SK-N-SH (cell line): ENCODE measurements at regions not wholly inside any gene's neighbourhood (a gene's known extent, or its start where the extent isn't known, plus 50 kb on each side); places are given as distances from the start of the nearest gene placed in this dataset.

Experiments used
- CTCF ChIA-PET: fragments of 300-600, 350-600 bp; formaldehyde crosslinking; extraction: SDS; loops from one replicate; lab custom pipeline; 2021; lab: Yijun Ruan, JAX
- POLR2A ChIA-PET: fragments of 350-600 bp; sonication (Branson Sonifier 250); formaldehyde crosslinking; extraction: SDS; loops from one replicate; lab custom pipeline; 2020; ENCODE audit warnings: antibody characterized with exemption, inconsistent platforms; lab: Yijun Ruan, JAX
- DNase-seq: peaks from one replicate; pipeline ENCODE4 v3.0.0; 2012
- H2AFZ ChIP-seq: fragments of 200-600 bp; sonication (generic); 2 replicates; pipeline ENCODE4 v1.8.1; 2016; ENCODE audit warnings: antibody characterized with exemption, mild to moderate bottlenecking, low read depth
- H3F3A ChIP-seq: fragments of 200-600 bp; sonication (generic); replicated peaks from 2 replicates; pipeline ENCODE3; 2016; ENCODE audit warnings: antibody characterized with exemption, mild to moderate bottlenecking; ENCODE audit not compliant: insufficient read depth
- H3K27ac ChIP-seq, 2 experiments: fragments of 200-500 bp in 1 of 2; fragments of 200-600 bp in 1 of 2; sonication (Bioruptor generic) in 1 of 2; sonication (generic), shearing (Covaris generic) in 1 of 2; 2 replicates each; pipeline versions ENCODE4 v1.5.1 to v1.6.1; 2014 to 2016; ENCODE audit warnings: low read depth in 2 of 2, inconsistent platforms in 1 of 2, low read length in 1 of 2, mild to moderate bottlenecking in 1 of 2, mixed read lengths in 1 of 2
- H3K27me3 ChIP-seq: fragments of 200-600 bp; sonication (generic), shearing (Covaris generic); 2 replicates; pipeline ENCODE4 v1.6.1; 2016; ENCODE audit warnings: mixed run types; ENCODE audit not compliant: insufficient read depth
- H3K36me3 ChIP-seq, 2 experiments: fragments of 200-500 bp in 1 of 2; fragments of 200-600 bp in 1 of 2; sonication (Bioruptor generic) in 1 of 2; sonication (generic) in 1 of 2; replicated peaks in 1 of 2; 2 replicates each; pipeline versions ENCODE3 to v1.5.1; 2014 to 2016; ENCODE audit warnings: low read length in 1 of 2, mild to moderate bottlenecking in 1 of 2; ENCODE audit not compliant: insufficient read depth in 2 of 2, control insufficient read depth in 1 of 2
- H3K4me1 ChIP-seq, 2 experiments: fragments of 200-500 bp in 1 of 2; fragments of 200-600 bp in 1 of 2; sonication (Bioruptor generic) in 1 of 2; sonication (generic), shearing (Covaris generic) in 1 of 2; 2 replicates each; pipeline versions ENCODE4 v1.5.1 to v1.6.1; 2014 to 2016; ENCODE audit warnings: low read depth in 1 of 2, low read length in 1 of 2, mixed run types in 1 of 2; ENCODE audit not compliant: insufficient read depth in 2 of 2, control insufficient read depth in 1 of 2
- H3K4me2 ChIP-seq: fragments of 200-600 bp; sonication (generic), shearing (Covaris generic); 2 replicates; pipeline ENCODE4 v1.6.1; 2017; ENCODE audit warnings: mixed run types
- H3K4me3 ChIP-seq, 2 experiments: fragments of 200-500 bp in 1 of 2; fragments of 200-600 bp in 1 of 2; sonication (Bioruptor generic) in 1 of 2; sonication (generic), shearing (Covaris generic) in 1 of 2; 2 replicates each; pipeline versions ENCODE4 v1.5.1 to v1.8.1; 2014 to 2016; ENCODE audit warnings: low read depth in 2 of 2, inconsistent platforms in 1 of 2, low read length in 1 of 2, mild to moderate bottlenecking in 1 of 2, mixed read lengths in 1 of 2, moderate library complexity in 1 of 2
- H3K79me2 ChIP-seq: fragments of 200-600 bp; sonication (generic); 2 replicates; pipeline ENCODE4 v1.8.1; 2017; ENCODE audit warnings: mild to moderate bottlenecking; ENCODE audit not compliant: insufficient read depth
- H3K9ac ChIP-seq: fragments of 200-600 bp; sonication (generic); 2 replicates; pipeline ENCODE4 v1.6.1; 2017; ENCODE audit warnings: mixed run types
- H3K9me2 ChIP-seq: fragments of 200-600 bp; sonication (generic); 2 replicates; pipeline ENCODE4 v1.6.1; 2017; ENCODE audit warnings: mixed run types
- H3K9me3 ChIP-seq: fragments of 200-600 bp; sonication (generic); 2 replicates; pipeline ENCODE4 v1.6.1; 2017; ENCODE audit warnings: mixed run types, mild to moderate bottlenecking, moderate library complexity
- H4K20me1 ChIP-seq: fragments of 200-600 bp; sonication (generic); 2 replicates; pipeline ENCODE4 v1.6.1; 2017; ENCODE audit warnings: mild to moderate bottlenecking, mixed run types; ENCODE audit not compliant: insufficient read depth
- CHD2 ChIP-seq: fragments of 150-350 bp; IDR thresholded peaks from 2 replicates; pipeline ENCODE4 v1.6.1; 2018; ENCODE audit warnings: low read length; ENCODE audit not compliant: partially characterized antibody
- ELF1 ChIP-seq: IDR thresholded peaks from 2 replicates; pipeline ENCODE4 v1.4.0; 2012
- EP300 ChIP-seq, 2 experiments: IDR thresholded peaks; 2 replicates each; pipeline versions ENCODE4 v1.4.0 to v1.6.1; 2012; ENCODE audit warnings: borderline replicate concordance in 1 of 2, low read depth in 1 of 2, low read length in 1 of 2
- EZH2phosphoT487 ChIP-seq: fragments of 200-600 bp; sonication (generic); IDR thresholded peaks from 2 replicates; pipeline ENCODE4 v1.6.1; 2017; ENCODE audit warnings: low read depth, mixed run types, mild to moderate bottlenecking, antibody characterized with exemption, moderate library complexity, borderline replicate concordance
- FOSL2 ChIP-seq: IDR thresholded peaks from 2 replicates; pipeline ENCODE4 v1.4.0; 2012; ENCODE audit warnings: low read depth, mild to moderate bottlenecking, moderate library complexity, borderline replicate concordance
- FOXM1 ChIP-seq: IDR thresholded peaks from 2 replicates; pipeline ENCODE4 v1.4.0; 2012; ENCODE audit warnings: low read depth, mild to moderate bottlenecking
- GABPA ChIP-seq: IDR thresholded peaks from 2 replicates; pipeline ENCODE4 v1.4.0; 2012; ENCODE audit warnings: low read depth, mild to moderate bottlenecking
- GATA2 ChIP-seq: sonication (generic); formaldehyde crosslinking; IDR thresholded peaks from 2 replicates; pipeline ENCODE4 v1.5.0; 2020; ENCODE audit warnings: mild to moderate bottlenecking, missing genetic modification reagents
- JUND ChIP-seq: IDR thresholded peaks from 2 replicates; pipeline ENCODE4 v1.4.0; 2012
- MEF2A ChIP-seq: IDR thresholded peaks from 2 replicates; pipeline ENCODE4 v1.4.0; 2012; ENCODE audit warnings: low read depth, borderline replicate concordance
- MXI1 ChIP-seq: IDR thresholded peaks from 2 replicates; pipeline ENCODE4 v1.6.1; 2012; ENCODE audit warnings: mild to moderate bottlenecking, low read depth, low read length, improper control_type of control experiment
- NFIC ChIP-seq: IDR thresholded peaks from 2 replicates; pipeline ENCODE4 v1.4.0; 2012; ENCODE audit warnings: borderline replicate concordance
- NRF1 ChIP-seq: IDR thresholded peaks from 2 replicates; pipeline ENCODE4 v1.6.1; 2012; ENCODE audit warnings: low read depth, mild to moderate bottlenecking, low read length
- PBX3 ChIP-seq: IDR thresholded peaks from 2 replicates; pipeline ENCODE4; 2012
- POLR2AphosphoS5 ChIP-seq: IDR thresholded peaks from 2 replicates; pipeline ENCODE4 v1.6.1; 2012; ENCODE audit warnings: low read depth, low read length
- RAD21 ChIP-seq: IDR thresholded peaks from 2 replicates; pipeline ENCODE4 v1.6.1; 2012; ENCODE audit warnings: mild to moderate bottlenecking, low read length
- RFX5 ChIP-seq: IDR thresholded peaks from 2 replicates; pipeline ENCODE4 v1.6.1; 2012; ENCODE audit warnings: mild to moderate bottlenecking, improper control_type of control experiment, low read length
- SIN3A ChIP-seq: IDR thresholded peaks from 2 replicates; pipeline ENCODE4 v1.6.1; 2012; ENCODE audit warnings: low read depth, mild to moderate bottlenecking, low read length, moderate library complexity, borderline replicate concordance
- SMC3 ChIP-seq: IDR thresholded peaks from 2 replicates; pipeline ENCODE4 v1.6.1; 2012; ENCODE audit warnings: low read depth, low read length, improper control_type of control experiment
- YY1 ChIP-seq: IDR thresholded peaks from 2 replicates; pipeline ENCODE4 v1.4.0; 2012; ENCODE audit warnings: low read depth, mild to moderate bottlenecking
- WGBS: methylation state at CpG from one replicate; pipeline ENCODE4 v1.1.6; 2017; ENCODE audit warnings: low lambda C conversion rate; 5-methylcytosine and 5-hydroxymethylcytosine counted together
- TF ChIP-seq, protein P1 (sequence below): IDR thresholded peaks from 2 replicates; pipeline ENCODE4 v1.4.0; 2012; ENCODE audit warnings: low read depth

DNA sequence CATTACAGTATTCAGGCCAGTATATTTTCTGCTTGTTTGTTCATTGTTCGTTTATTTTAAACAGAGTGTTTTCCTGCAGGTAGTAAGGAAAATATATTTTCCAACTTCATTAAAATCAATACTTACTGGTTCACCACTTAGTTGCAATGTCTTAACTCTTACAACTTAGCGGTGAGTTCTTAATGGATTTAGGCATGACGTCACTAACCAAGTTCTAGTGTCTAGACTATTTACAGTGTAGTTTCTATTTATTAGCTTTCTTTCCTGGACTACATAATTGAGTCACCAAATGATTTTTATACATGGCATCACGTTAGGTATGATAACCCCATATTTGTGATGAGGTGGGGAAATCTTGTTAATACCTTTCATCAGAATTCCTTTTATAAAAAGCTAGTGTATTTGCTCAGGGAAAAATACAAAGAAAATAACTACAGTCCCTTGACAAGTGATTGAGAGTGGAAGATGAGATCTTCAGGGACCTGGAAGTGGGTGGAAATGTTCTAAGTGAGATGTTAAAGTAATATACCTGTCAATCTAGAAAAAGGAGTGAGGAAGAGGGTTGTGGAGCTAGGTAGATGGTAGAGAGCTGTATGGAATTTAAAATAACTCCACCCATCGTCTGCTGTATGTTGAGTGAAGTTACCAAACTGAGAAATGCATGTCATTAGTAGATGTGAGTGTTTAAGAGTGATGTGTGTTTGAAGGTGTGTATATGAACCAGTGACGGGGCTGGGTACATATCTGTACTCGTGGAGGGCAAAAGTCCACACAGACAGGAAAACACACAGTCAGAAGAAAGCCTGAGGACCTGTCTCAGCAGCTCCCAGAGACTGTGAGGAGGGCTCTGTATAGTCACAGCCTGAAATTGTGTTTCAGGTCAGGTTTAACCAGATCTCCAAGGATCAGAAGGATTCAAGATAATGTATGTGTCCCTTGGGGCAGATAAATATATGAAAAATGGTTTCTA lies 197.6 kb upstream of the ADAMTS5 start:
- no peaks in the 10 kb centered on the region for H3K79me2 ChIP-seq
- H3F3A ChIP-seq: peaks cover 3% of the 10 kb centered on the region
- H3K9me3 ChIP-seq: no peaks in the 10 kb centered on the region; the same call in 1 of the 2 replicates
- no peak overlapping the region for H3K4me3 ChIP-seq
- H3K27ac ChIP-seq: no peak overlapping the region
- H3K4me1 ChIP-seq: no peaks in the 10 kb centered on the region
- H3K9ac ChIP-seq: no peak overlapping the region
- CTCF ChIA-PET: no interaction called here
- no peak overlapping the region for H2AFZ ChIP-seq
- H3K27me3 ChIP-seq: no peaks in the 10 kb centered on the region
- H3K4me2 ChIP-seq: no peak overlapping the region
- no peaks in the 10 kb centered on the region for H4K20me1 ChIP-seq
- H3K36me3 ChIP-seq: no peaks in the 10 kb centered on the region
- no peaks in the 10 kb centered on the region for H3K9me2 ChIP-seq
- DNase-seq: no peak
- WGBS: 76% methylated on average over 7 of the region's 7 CpGs
- TF ChIP-seq GATA2 (no peak), JUND (no peak), FOXM1 (no peak)
- TF ChIP-seq, all 33 proteins: peak for 0
- POLR2A ChIA-PET: no interaction called here

- 65% methylated on average over 6 of the region's 6 CpGs for WGBS
- H3K27ac ChIP-seq: no peak overlapping the region
- TF ChIP-seq SIN3A: no peak
- TF ChIP-seq, protein P1, sequence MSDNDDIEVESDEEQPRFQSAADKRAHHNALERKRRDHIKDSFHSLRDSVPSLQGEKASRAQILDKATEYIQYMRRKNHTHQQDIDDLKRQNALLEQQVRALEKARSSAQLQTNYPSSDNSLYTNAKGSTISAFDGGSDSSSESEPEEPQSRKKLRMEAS: no peak
- no peak for TF ChIP-seq RFX5
- no peak for TF ChIP-seq EP300 (IDR thresholded peaks at IDR 0.05; ENCODE audit: borderline replicate concordance in 1 of 2, low read depth in 1 of 2, low read length in 1 of 2)
- H3K4me2 ChIP-seq: no peak overlapping the region
- H3K79me2 ChIP-seq: no peaks in the 10 kb centered on the region
- H3K9me2 ChIP-seq: no peaks in the 10 kb centered on the region
- no peak for DNase-seq
- ChIA-PET CTCF (no interaction called here), POLR2A (no interaction called here)
- H3K4me3 ChIP-seq: no peak overlapping the region
- no peak overlapping the region for H3K9ac ChIP-seq
- no peak overlapping the region for H2AFZ ChIP-seq
- H3K4me1 ChIP-seq: no peaks in the 10 kb centered on the region
- no peaks in the 10 kb centered on the region for H4K20me1 ChIP-seq
- no peaks in the 10 kb centered on the region for H3K9me3 ChIP-seq
- H3K36me3 ChIP-seq: no peaks in the 10 kb centered on the region
- H3F3A ChIP-seq: no peaks in the 10 kb centered on the region
- H3K27me3 ChIP-seq: no peaks in the 10 kb centered on the region
Measured at GRCh38 chr21:27158967-27159366, 192.1 kb upstream of the ADAMTS5 start.

GRCh38 chr21:27157097-27157496 lies 190.2 kb upstream of the ADAMTS5 start:
- POLR2A ChIA-PET: no interaction called here
- no peak for DNase-seq

More at GRCh38 chr21:27157097-27157496, 190.2 kb upstream of the ADAMTS5 start:
- no peaks in the 10 kb centered on the region for H3K9me3 ChIP-seq
- H3K4me1 ChIP-seq: no peaks in the 10 kb centered on the region
- H3K36me3 ChIP-seq: no peaks in the 10 kb centered on the region
- TF ChIP-seq MEF2A (no peak), MXI1 (no peak), CHD2 (no peak), EP300 (IDR thresholded peaks at IDR 0.05; ENCODE audit: borderline replicate concordance in 1 of 2, low read depth in 1 of 2, low read length in 1 of 2) (no peak), EZH2phosphoT487 (no peak), PBX3 (no peak), GATA2 (no peak), POLR2AphosphoS5 (no peak), YY1 (no peak), GABPA (no peak), NFIC (no peak), NRF1 (no peak), FOSL2 (no peak), RAD21 (no peak), SIN3A (no peak), ELF1 (no peak), SMC3 (no peak)
- TF ChIP-seq, protein P1: no peak
- no peaks in the 10 kb centered on the region for H3K79me2 ChIP-seq
- no peaks in the 10 kb centered on the region for H3K9me2 ChIP-seq
- no peaks in the 10 kb centered on the region for H3F3A ChIP-seq
- H2AFZ ChIP-seq: no peak overlapping the region
- CTCF ChIA-PET: no interaction called here
- H3K27me3 ChIP-seq: no peaks in the 10 kb centered on the region
- no peak overlapping the region for H3K27ac ChIP-seq
- H3K9ac ChIP-seq: no peak overlapping the region
- H4K20me1 ChIP-seq: no peaks in the 10 kb centered on the region
- WGBS: 59% methylated on average over 7 of the region's 7 CpGs
- no peak overlapping the region for H3K4me3 ChIP-seq
- no peak overlapping the region for H3K4me2 ChIP-seq
